ENCODE measurements at regions not wholly inside any gene's neighbourhood (a gene's known extent, or its start where the extent isn't known, plus 50 kb on each side); places are given as distances from the start of the nearest gene placed in this dataset.

GRCh38 chr13:78977311-78977710 lies 318.4 kb upstream of the OBI1 start:
- Mint-ChIP-seq H3K27me3 (peaks cover 5% of the 10 kb centered on the region), H3K36me3 (no peaks in the 10 kb centered on the region), H3K9me3 (no peaks in the 10 kb centered on the region), H3K27ac (no peak overlapping the region), H3K4me3 (no peak overlapping the region), H3K4me1 (no peaks in the 10 kb centered on the region)
- H3K9me3 ChIP-seq (ENCODE audit: control insufficient read depth in 2 of 2, low read length in 2 of 2) = no peaks in the 10 kb centered on the region
- no peak for DNase-seq
- no peak overlapping the region for H3K27ac ChIP-seq (ENCODE audit: insufficient read depth, low read length, poor library complexity, severe bottlenecking)
- no peaks in the 10 kb centered on the region for H3K27me3 ChIP-seq (ENCODE audit: control insufficient read depth, insufficient read depth, low read length)
- H3K4me3 ChIP-seq (ENCODE audit: low read depth, low read length) = no peak overlapping the region
- H3K36me3 ChIP-seq (ENCODE audit: control insufficient read depth, insufficient read depth, low read length) = no peaks in the 10 kb centered on the region
- no peak for ATAC-seq (ENCODE audit: low read depth in 2 of 2)
- no peaks in the 10 kb centered on the region for H3K4me1 ChIP-seq (ENCODE audit: control insufficient read depth, insufficient read depth, low read length, poor library complexity, severe bottlenecking)

- Histone ChIP-seq H3K4me1 (ENCODE audit: control insufficient read depth, insufficient read depth, low read length, poor library complexity, severe bottlenecking) (no peaks in the 10 kb centered on the region), H3K36me3 (ENCODE audit: control insufficient read depth, insufficient read depth, low read length) (no peaks in the 10 kb centered on the region), H3K4me3 (ENCODE audit: low read depth, low read length) (no peak overlapping the region), H3K9me3 (ENCODE audit: control insufficient read depth in 2 of 2, low read length in 2 of 2) (no peaks in the 10 kb centered on the region), H3K27me3 (ENCODE audit: control insufficient read depth, insufficient read depth, low read length) (no peaks in the 10 kb centered on the region), H3K27ac (ENCODE audit: insufficient read depth, low read length, poor library complexity, severe bottlenecking) (no peak overlapping the region)
- H3K27ac Mint-ChIP-seq = no peak overlapping the region
- H3K27me3 Mint-ChIP-seq = peaks cover 5% of the 10 kb centered on the region
- no peak overlapping the region for H3K4me3 Mint-ChIP-seq
- H3K36me3 Mint-ChIP-seq = no peaks in the 10 kb centered on the region
- no peak for DNase-seq
- no peaks in the 10 kb centered on the region for H3K4me1 Mint-ChIP-seq
- no peak for ATAC-seq (ENCODE audit: low read depth in 2 of 2)
- no peaks in the 10 kb centered on the region for H3K9me3 Mint-ChIP-seq
Measured at GRCh38 chr13:78976696-78977095, 317.7 kb upstream of the OBI1 start.

GRCh38 chr13:78972561-78972960 lies 313.6 kb upstream of the OBI1 start:
- Mint-ChIP-seq H3K36me3 (no peaks in the 10 kb centered on the region), H3K4me3 (no peak overlapping the region), H3K27me3 (peaks cover 12% of the 10 kb centered on the region), H3K4me1 (no peaks in the 10 kb centered on the region), H3K9me3 (peaks cover 0 to 3% (median 0%) of the 10 kb centered on the region in 7 donors), H3K27ac (no peak overlapping the region)
- H3K36me3 ChIP-seq (ENCODE audit: control insufficient read depth, insufficient read depth, low read length) = no peaks in the 10 kb centered on the region
- no peak overlapping the region for H3K4me3 ChIP-seq (ENCODE audit: low read depth, low read length)
- H3K27me3 ChIP-seq (ENCODE audit: control insufficient read depth, insufficient read depth, low read length) = no peaks in the 10 kb centered on the region
- no peak for DNase-seq
- no peak overlapping the region for H3K27ac ChIP-seq (ENCODE audit: insufficient read depth, low read length, poor library complexity, severe bottlenecking)
- no peak for ATAC-seq (ENCODE audit: low read depth in 2 of 2)
- H3K9me3 ChIP-seq (ENCODE audit: control insufficient read depth in 2 of 2, low read length in 2 of 2) = no peaks in the 10 kb centered on the region
- H3K4me1 ChIP-seq (ENCODE audit: control insufficient read depth, insufficient read depth, low read length, poor library complexity, severe bottlenecking) = no peaks in the 10 kb centered on the region

GRCh38 chr13:78971355-78972025 lies 312.5 kb upstream of the OBI1 start:
- Histone ChIP-seq H3K4me3 (ENCODE audit: low read depth, low read length) (no peak overlapping the region), H3K4me1 (ENCODE audit: control insufficient read depth, insufficient read depth, low read length, poor library complexity, severe bottlenecking) (no peaks in the 10 kb centered on the region), H3K9me3 (ENCODE audit: control insufficient read depth in 2 of 2, low read length in 2 of 2) (no peaks in the 10 kb centered on the region), H3K27me3 (ENCODE audit: control insufficient read depth, insufficient read depth, low read length) (no peaks in the 10 kb centered on the region), H3K27ac (ENCODE audit: insufficient read depth, low read length, poor library complexity, severe bottlenecking) (no peak overlapping the region), H3K36me3 (ENCODE audit: control insufficient read depth, insufficient read depth, low read length) (no peaks in the 10 kb centered on the region)
- Mint-ChIP-seq H3K4me1 (no peaks in the 10 kb centered on the region), H3K27me3 (peaks cover 12% of the 10 kb centered on the region), H3K9me3 (peaks cover 0 to 4% (median 0%) of the 10 kb centered on the region in 7 donors), H3K4me3 (no peak overlapping the region), H3K36me3 (no peaks in the 10 kb centered on the region), H3K27ac (no peak overlapping the region)
- DNase-seq (no peak), ATAC-seq (ENCODE audit: low read depth in 2 of 2) (no peak)

- Histone ChIP-seq H3K27ac (ENCODE audit: insufficient read depth, low read length, poor library complexity, severe bottlenecking) (no peak overlapping the region), H3K4me1 (ENCODE audit: control insufficient read depth, insufficient read depth, low read length, poor library complexity, severe bottlenecking) (no peaks in the 10 kb centered on the region), H3K4me3 (ENCODE audit: low read depth, low read length) (no peak overlapping the region), H3K36me3 (ENCODE audit: control insufficient read depth, insufficient read depth, low read length) (no peaks in the 10 kb centered on the region), H3K27me3 (ENCODE audit: control insufficient read depth, insufficient read depth, low read length) (no peaks in the 10 kb centered on the region), H3K9me3 (ENCODE audit: control insufficient read depth in 2 of 2, low read length in 2 of 2) (no peaks in the 10 kb centered on the region)
- Mint-ChIP-seq H3K4me3 (no peak overlapping the region), H3K4me1 (no peaks in the 10 kb centered on the region), H3K27ac (no peak overlapping the region), H3K36me3 (no peaks in the 10 kb centered on the region), H3K27me3 (no peaks in the 10 kb centered on the region), H3K9me3 (no peaks in the 10 kb centered on the region)
- no peak for DNase-seq
- no peak for ATAC-seq (ENCODE audit: low read depth in 2 of 2)
Measured at GRCh38 chr13:78960881-78961280, 301.9 kb upstream of the OBI1 start.

GRCh38 chr13:78958006-78958405 lies 299.1 kb upstream of the OBI1 start:
- ATAC-seq (ENCODE audit: low read depth in 2 of 2) (no peak), DNase-seq (no peak)
- Mint-ChIP-seq H3K9me3 (no peaks in the 10 kb centered on the region), H3K4me1 (no peaks in the 10 kb centered on the region), H3K36me3 (no peaks in the 10 kb centered on the region), H3K27me3 (no peaks in the 10 kb centered on the region), H3K27ac (no peak overlapping the region), H3K4me3 (no peak overlapping the region)
- no peaks in the 10 kb centered on the region for H3K4me1 ChIP-seq (ENCODE audit: control insufficient read depth, insufficient read depth, low read length, poor library complexity, severe bottlenecking)
- H3K27ac ChIP-seq (ENCODE audit: insufficient read depth, low read length, poor library complexity, severe bottlenecking) = no peak overlapping the region
- no peak overlapping the region for H3K4me3 ChIP-seq (ENCODE audit: low read depth, low read length)
- no peaks in the 10 kb centered on the region for H3K9me3 ChIP-seq (ENCODE audit: control insufficient read depth in 2 of 2, low read length in 2 of 2)
- H3K36me3 ChIP-seq (ENCODE audit: control insufficient read depth, insufficient read depth, low read length) = no peaks in the 10 kb centered on the region
- H3K27me3 ChIP-seq (ENCODE audit: control insufficient read depth, insufficient read depth, low read length) = no peaks in the 10 kb centered on the region

GRCh38 chr13:78940455-78941130 lies 281.6 kb upstream of the OBI1 start:
- H3K9me3 ChIP-seq (ENCODE audit: control insufficient read depth in 2 of 2, low read length in 2 of 2) = no peaks in the 10 kb centered on the region
- no peak for DNase-seq
- no peaks in the 10 kb centered on the region for H3K9me3 Mint-ChIP-seq
- H3K27me3 Mint-ChIP-seq = no peaks in the 10 kb centered on the region
- H3K27ac ChIP-seq (ENCODE audit: insufficient read depth, low read length, poor library complexity, severe bottlenecking) = no peak overlapping the region
- no peaks in the 10 kb centered on the region for H3K4me1 ChIP-seq (ENCODE audit: control insufficient read depth, insufficient read depth, low read length, poor library complexity, severe bottlenecking)
- ATAC-seq (ENCODE audit: low read depth in 2 of 2) = no peak
- H3K27ac Mint-ChIP-seq = no peak overlapping the region
- no peaks in the 10 kb centered on the region for H3K36me3 Mint-ChIP-seq
- H3K27me3 ChIP-seq (ENCODE audit: control insufficient read depth, insufficient read depth, low read length) = no peaks in the 10 kb centered on the region
- no peaks in the 10 kb centered on the region for H3K36me3 ChIP-seq (ENCODE audit: control insufficient read depth, insufficient read depth, low read length)
- no peak overlapping the region for H3K4me3 Mint-ChIP-seq
- H3K4me1 Mint-ChIP-seq = no peaks in the 10 kb centered on the region
- no peak overlapping the region for H3K4me3 ChIP-seq (ENCODE audit: low read depth, low read length)

- H3K36me3 Mint-ChIP-seq = no peaks in the 10 kb centered on the region
- H3K27ac ChIP-seq (ENCODE audit: insufficient read depth, low read length, poor library complexity, severe bottlenecking) = no peak overlapping the region
- DNase-seq (no peak), ATAC-seq (ENCODE audit: low read depth in 2 of 2) (no peak)
- H3K4me1 Mint-ChIP-seq = no peaks in the 10 kb centered on the region
- H3K4me1 ChIP-seq (ENCODE audit: control insufficient read depth, insufficient read depth, low read length, poor library complexity, severe bottlenecking) = no peaks in the 10 kb centered on the region
- no peaks in the 10 kb centered on the region for H3K27me3 ChIP-seq (ENCODE audit: control insufficient read depth, insufficient read depth, low read length)
- H3K9me3 ChIP-seq (ENCODE audit: control insufficient read depth in 2 of 2, low read length in 2 of 2) = no peaks in the 10 kb centered on the region
- no peak overlapping the region for H3K27ac Mint-ChIP-seq
- no peaks in the 10 kb centered on the region for H3K27me3 Mint-ChIP-seq
- no peaks in the 10 kb centered on the region for H3K36me3 ChIP-seq (ENCODE audit: control insufficient read depth, insufficient read depth, low read length)
- no peak overlapping the region for H3K4me3 Mint-ChIP-seq
- H3K4me3 ChIP-seq (ENCODE audit: low read depth, low read length) = no peak overlapping the region
- peaks cover 0 to 3% (median 0%) of the 10 kb centered on the region in 7 donors for H3K9me3 Mint-ChIP-seq
Measured at GRCh38 chr13:78934336-78934735, 275.4 kb upstream of the OBI1 start.

Measured in CD4-positive, CD25-positive, alpha-beta regulatory T cell (primary cell).